Spleen (tissue), 7 donors: ENCODE measurements at regions not wholly inside any gene's neighbourhood (a gene's known extent, or its start where the extent isn't known, plus 50 kb on each side); places are given as distances from the start of the nearest gene placed in this dataset.

Experiments used
- CTCF ChIP-seq, 11 experiments: fragments of 200-600 bp in 7 of 11; fragments of 450-650 bp in 4 of 11; sonication (generic) in 4 of 11; IDR thresholded peaks in 8 of 11; conservative IDR thresholded peaks in 3 of 11; 1 replicate in 7 of 11; 2 replicates in 4 of 11; pipeline versions ENCODE4 v1.4.0 to v1.8.0; 2016 to 2021; ENCODE audit warnings: antibody characterized with exemption in 11 of 11, inconsistent platforms in 4 of 11, mild to moderate bottlenecking in 1 of 11
- POLR2A ChIP-seq, 3 donors: fragments of 450-650 bp; IDR thresholded peaks; one replicate each; pipeline ENCODE4 v1.5.1; 2017; ENCODE audit warnings: antibody characterized with exemption in 3 of 3, mild to moderate bottlenecking in 1 of 3
- donor health status: DM: no; HTN: no; CAD: no; lungs with moderate emphysema.
- donor health status: DM: no; HTN: no; CAD: no.
- donor health status: DM: no; HTN: no; CAD: no.

GRCh38 chr6:16044211-16044643, 84.7 kb upstream of the MYLIP start:
- TF ChIP-seq CTCF (IDR thresholded peaks at IDR 0.05 in 8 of 11, conservative IDR thresholded peaks at IDR 0.05 in 3 of 11): no peak
- no peak for TF ChIP-seq POLR2A (IDR thresholded peaks at IDR 0.05)
